Pons (tissue), 1 donor: ENCODE measurements at regions not wholly inside any gene's neighbourhood (a gene's known extent, or its start where the extent isn't known, plus 50 kb on each side); places are given as distances from the start of the nearest gene placed in this dataset.

ENCODE experiments used
- DNase-seq: peaks from one replicate; pipeline ENCODE4 v3.0.0-alpha.2; 2016; ENCODE audit warnings: low spot score

GRCh38 chr17:79280866-79281572 is 206.4 kb downstream of the ENGASE start:
- DNase-seq: no peak

- no peak for DNase-seq
These were observed 205.4 kb downstream of the ENGASE start for GRCh38 chr17:79280010-79280409.

DNA sequence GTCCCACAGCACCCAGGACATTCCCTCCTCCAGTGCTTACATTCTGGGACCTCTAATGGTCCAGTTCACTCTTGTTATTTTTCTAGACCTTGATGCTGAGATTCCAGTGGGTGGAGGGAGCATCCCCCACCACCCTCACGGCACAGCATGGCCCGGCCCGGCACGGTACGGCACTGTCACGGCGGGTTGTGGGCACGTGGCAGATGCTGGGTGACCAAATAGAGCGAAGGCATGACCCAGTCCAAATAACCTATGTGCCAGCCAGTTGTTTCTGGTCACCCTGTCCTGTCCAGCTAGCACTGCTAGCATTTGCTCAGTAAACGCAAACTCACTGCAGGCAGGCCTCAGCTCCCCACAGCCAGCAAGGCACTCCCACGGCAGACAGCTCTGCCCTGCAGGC is 204.7 kb downstream of the ENGASE start:
- no peak for DNase-seq

- DNase-seq: no peak
These were observed 202.2 kb downstream of the ENGASE start for GRCh38 chr17:79276821-79277220.

GRCh38 chr17:79273660-79274059 is 199.0 kb downstream of the ENGASE start:
- no peak for DNase-seq

- DNase-seq: no peak
These were observed 198.1 kb downstream of the ENGASE start for GRCh38 chr17:79272666-79273219.

DNA sequence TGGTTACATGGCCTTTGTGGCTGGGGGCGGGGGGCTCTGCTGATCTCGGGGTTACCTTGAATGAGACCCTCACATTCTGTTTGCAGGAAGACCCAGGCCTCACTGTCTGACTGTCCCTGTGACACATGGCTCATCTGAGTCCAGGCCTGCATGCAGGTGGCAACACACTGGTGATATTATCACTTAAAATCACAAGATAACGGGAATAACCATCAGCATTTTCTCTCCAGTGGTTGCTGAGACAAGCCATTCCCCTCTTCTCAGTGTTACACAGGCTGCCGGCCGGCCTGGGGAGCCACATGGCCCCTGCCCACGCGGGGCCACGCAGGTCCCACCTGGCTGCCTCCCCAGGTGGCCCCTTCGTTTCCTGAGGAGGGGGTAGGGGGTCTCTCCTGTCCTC is 197.6 kb downstream of the ENGASE start:
- DNase-seq: no peak

GRCh38 chr17:79269620-79270019 is 195.0 kb downstream of the ENGASE start:
- DNase-seq: no peak

DNA sequence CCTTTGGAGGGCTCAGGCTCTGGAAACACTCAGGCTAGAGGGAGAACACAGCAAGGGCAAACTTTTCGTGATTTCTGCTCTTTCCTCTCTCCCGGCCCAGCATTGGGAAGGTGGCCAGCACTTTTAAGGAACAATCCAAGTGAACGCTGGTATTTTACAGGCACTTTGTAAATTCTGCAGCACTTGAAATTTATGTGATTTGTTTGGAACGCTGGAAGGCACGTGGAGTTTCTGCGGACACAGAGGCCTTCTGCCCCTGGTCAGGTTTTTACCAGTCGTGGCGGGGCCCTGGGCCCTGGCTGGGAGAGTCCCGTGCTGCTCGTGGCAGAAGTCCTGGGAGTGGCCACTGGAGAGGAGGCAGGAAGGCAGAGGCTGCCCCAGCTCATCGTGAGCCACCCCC is 188.6 kb downstream of the ENGASE start:
- no peak for DNase-seq

DNA sequence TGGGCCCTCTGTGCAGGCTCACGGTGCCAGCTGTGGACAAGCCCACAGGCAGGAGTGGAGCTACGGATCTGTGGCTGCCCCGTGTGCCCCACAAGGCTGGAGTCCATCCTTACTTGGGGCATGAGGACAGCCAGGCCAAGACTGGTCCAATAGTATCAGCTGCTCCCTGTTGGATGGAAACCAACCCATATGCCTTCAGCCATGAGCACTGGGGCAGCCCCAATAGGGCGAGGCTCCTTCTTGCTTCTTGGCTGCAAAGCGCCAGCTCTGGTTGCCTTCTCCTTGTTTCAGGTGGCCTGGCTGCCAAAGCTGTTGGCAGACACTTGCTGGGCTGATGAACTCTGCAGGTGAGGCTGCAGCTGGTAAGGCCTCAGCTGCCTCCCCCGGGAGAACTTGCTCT is 188.0 kb downstream of the ENGASE start:
- DNase-seq: no peak

DNA sequence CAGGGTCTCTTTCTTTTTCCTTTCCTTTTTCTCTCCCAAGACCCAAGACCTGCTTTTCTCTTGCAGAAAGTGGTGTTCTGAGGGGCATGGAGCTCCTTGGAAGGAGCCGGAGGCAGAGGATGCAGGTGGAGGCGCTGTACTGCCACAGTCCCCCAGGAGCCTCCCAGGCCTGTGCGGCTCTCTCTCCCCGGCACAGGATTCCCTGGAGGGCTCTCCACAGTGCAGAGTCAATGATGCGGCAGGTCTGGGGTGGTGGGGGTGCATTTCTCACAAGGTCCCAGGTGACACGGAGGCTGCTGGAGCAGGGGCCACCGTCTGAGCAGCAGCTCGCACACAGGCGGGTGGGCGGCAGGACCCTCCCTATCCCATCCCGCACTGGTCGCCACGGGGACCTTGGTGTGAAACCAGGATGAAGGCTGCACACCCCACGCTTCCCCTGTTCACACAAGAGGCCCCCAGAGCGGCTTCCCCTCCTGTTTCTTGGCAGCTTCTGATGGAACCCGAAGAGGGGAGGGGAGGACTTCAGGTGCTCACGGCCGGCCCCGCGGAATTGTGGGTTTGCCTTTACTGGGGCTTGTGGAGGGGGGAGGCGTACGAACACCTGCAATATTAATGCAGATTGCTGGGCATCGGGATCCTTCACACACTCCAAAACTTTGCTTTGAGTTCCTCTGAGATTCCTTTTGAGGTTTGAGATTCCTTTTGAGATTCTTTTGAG is 186.9 kb downstream of the ENGASE start:
- DNase-seq: no peak

DNA sequence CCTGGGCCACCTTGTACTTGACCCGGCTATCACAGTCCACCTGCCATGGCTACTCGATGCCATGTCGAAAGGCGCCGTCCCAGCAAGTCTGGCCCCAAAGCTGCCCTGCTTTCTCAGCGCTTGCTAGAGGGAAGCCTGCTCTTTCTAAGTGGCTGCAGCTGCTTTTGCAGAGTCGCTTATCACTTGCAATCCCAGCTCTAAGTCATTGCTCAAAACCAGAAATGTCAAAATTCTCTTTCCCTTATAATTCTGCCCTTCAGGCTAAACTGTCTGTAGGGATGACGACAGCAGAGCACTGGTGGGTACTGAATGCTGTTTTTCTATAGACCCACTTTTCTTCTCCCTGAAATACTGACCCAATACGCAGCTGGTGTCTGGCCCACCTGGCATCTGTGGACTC is 184.2 kb downstream of the ENGASE start:
- no peak for DNase-seq

- DNase-seq: no peak
These were observed 183.4 kb downstream of the ENGASE start for GRCh38 chr17:79258041-79258440.

- no peak for DNase-seq
These were observed 181.4 kb downstream of the ENGASE start for GRCh38 chr17:79255926-79256585.

- no peak for DNase-seq
These were observed 180.8 kb downstream of the ENGASE start for GRCh38 chr17:79255456-79255855.

DNA sequence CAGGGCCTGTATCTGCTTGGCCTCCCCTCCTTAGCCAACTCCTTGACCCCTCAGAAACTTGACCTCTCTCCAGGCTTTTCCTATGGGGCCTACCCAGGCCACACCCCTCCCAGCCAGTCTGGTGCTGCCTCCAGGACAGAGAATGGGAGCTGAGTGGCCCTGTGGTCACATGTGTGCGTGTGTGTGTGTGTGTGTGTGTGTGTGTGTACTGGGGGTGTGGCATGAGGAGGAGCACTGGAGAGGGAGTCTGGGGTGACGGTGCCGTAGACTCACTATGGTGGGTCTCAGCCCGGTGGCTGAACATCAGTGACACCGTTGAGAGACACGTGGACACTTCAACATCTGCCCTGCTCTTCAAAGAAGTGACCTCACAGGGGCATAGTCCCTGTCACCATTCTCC is 180.4 kb downstream of the ENGASE start:
- no peak for DNase-seq

GRCh38 chr17:79252886-79253285 is 178.3 kb downstream of the ENGASE start:
- no peak for DNase-seq

- DNase-seq: no peak
These were observed 177.2 kb downstream of the ENGASE start for GRCh38 chr17:79251824-79252223.

DNA sequence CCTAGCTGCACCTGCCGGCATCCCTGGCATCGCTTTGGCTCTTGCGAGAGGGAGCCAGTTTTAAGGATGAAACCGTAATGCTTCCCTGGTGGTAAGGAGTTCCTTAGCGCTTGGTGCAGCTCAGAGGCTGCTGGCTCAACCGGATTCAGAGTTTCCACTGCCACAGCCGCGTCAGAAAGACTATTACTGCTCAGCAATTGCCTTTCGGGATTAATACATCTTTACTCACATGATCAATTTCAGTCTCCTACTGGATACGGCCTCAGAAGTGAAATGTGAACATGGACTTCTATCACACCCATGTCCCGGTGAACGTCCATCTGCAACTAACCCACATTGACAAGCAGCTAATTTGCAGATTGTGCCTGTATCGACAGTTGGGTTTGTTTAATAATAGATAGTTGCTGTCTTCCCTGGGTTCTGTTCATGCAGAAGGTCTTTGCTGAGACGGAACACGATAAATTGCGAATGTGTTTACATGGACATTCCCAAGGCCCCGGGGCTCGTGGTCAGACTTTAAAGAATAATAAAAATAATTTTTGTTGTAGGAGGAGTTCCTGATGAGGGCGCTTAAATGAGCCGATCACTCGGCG is 175.4 kb downstream of the ENGASE start:
- no peak for DNase-seq

DNA sequence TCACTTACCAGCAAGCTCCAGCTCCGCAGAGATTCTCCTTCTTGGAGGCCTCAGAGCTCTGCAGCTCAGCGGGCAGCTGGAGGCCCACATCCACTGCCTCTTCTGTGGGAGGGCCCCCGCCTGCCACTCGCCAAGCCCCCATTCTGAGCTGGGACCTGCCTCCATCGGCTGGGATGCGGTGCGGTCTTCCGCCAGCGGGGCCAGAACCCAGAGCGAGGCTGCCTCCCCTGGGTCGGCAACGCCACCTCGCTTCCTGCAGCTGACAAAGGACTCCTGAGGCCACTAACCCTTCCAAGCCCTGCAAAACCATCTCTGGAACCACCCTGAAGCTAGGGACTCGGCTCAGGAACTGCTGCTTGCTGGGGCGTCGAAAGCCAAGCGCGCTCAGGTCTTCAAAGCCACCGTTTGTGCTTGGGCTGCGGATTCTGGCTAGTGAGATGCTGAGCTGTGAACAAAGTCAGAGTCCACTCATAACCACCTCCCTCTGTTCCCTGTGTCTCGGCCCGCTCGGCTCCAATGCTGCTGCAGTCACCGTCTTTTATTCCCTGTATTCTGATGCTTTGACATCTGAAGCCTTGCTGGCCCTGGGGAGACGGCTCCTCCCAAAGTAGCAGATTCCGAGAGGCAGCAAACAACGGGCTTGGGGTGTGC is 174.3 kb downstream of the ENGASE start:
- no peak for DNase-seq

- DNase-seq: no peak
These were observed 171.9 kb downstream of the ENGASE start for GRCh38 chr17:79246225-79247190.
